ENCODE measurements at regions not wholly inside any gene's neighbourhood (a gene's known extent, or its start where the extent isn't known, plus 50 kb on each side); places are given as distances from the start of the nearest gene placed in this dataset.
"Not testable (repeated sequence)": the region's sequence is repeated elsewhere in the genome, so short reads cannot be mapped to it uniquely, and the experiment has no call there.

GRCh38 chr2:37802899-37803379, 122.1 kb upstream of the RMDN2 start:
- Mint-ChIP-seq H3K4me3 (no peak overlapping the region), H3K27me3 (no peaks in the 10 kb centered on the region), H3K4me1 (no peaks in the 10 kb centered on the region), H3K27ac (no peak overlapping the region), H3K36me3 (no peaks in the 10 kb centered on the region), H3K9me3 (peaks cover 11% of the 10 kb centered on the region)

GRCh38 chr2:37806004-37806403, 119.1 kb upstream of the RMDN2 start:
- H3K36me3 Mint-ChIP-seq, H3K4me1 Mint-ChIP-seq, H3K27me3 Mint-ChIP-seq, H3K27ac Mint-ChIP-seq, H3K4me3 Mint-ChIP-seq: not testable (repeated sequence)
- H3K9me3 Mint-ChIP-seq, result peaks cover 11% of the 10 kb centered on the region

- Mint-ChIP-seq H3K4me3 (no peak overlapping the region), H3K27me3 (no peaks in the 10 kb centered on the region), H3K4me1 (peaks cover 9% of the 10 kb centered on the region), H3K36me3 (no peaks in the 10 kb centered on the region), H3K9me3 (peaks cover 11% of the 10 kb centered on the region), H3K27ac (no peak overlapping the region)
These were observed 115.6 kb upstream of the RMDN2 start for GRCh38 chr2:37809525-37809924.

- H3K4me1 Mint-ChIP-seq, result peaks cover 9% of the 10 kb centered on the region
- no peaks in the 10 kb centered on the region for H3K36me3 Mint-ChIP-seq
- H3K27me3 Mint-ChIP-seq, result no peaks in the 10 kb centered on the region
- H3K9me3 Mint-ChIP-seq, result peaks cover 11% of the 10 kb centered on the region
- no peak overlapping the region for H3K4me3 Mint-ChIP-seq
- H3K27ac Mint-ChIP-seq, result no peak overlapping the region
These were observed 115.0 kb upstream of the RMDN2 start for GRCh38 chr2:37809931-37810570.

- no peaks in the 10 kb centered on the region for H3K36me3 Mint-ChIP-seq
- H3K27ac Mint-ChIP-seq, result no peak overlapping the region
- no peak overlapping the region for H3K4me3 Mint-ChIP-seq
- peaks cover 9% of the 10 kb centered on the region for H3K4me1 Mint-ChIP-seq
- H3K27me3 Mint-ChIP-seq, result no peaks in the 10 kb centered on the region
- H3K9me3 Mint-ChIP-seq, result peaks cover 2% of the 10 kb centered on the region
These were observed 112.7 kb upstream of the RMDN2 start for GRCh38 chr2:37812414-37812813.

GRCh38 chr2:37812941-37813730, 112.0 kb upstream of the RMDN2 start:
- no peak overlapping the region for H3K27ac Mint-ChIP-seq
- H3K4me3 Mint-ChIP-seq, result no peak overlapping the region
- H3K4me1 Mint-ChIP-seq, result peaks cover 9% of the 10 kb centered on the region
- H3K36me3 Mint-ChIP-seq, result no peaks in the 10 kb centered on the region
- H3K9me3 Mint-ChIP-seq, result no peaks in the 10 kb centered on the region
- no peaks in the 10 kb centered on the region for H3K27me3 Mint-ChIP-seq

GRCh38 chr2:37816036-37816435, 109.1 kb upstream of the RMDN2 start:
- Mint-ChIP-seq H3K27me3 (no peaks in the 10 kb centered on the region), H3K4me3 (no peak overlapping the region), H3K36me3 (no peaks in the 10 kb centered on the region), H3K9me3 (peaks cover 6% of the 10 kb centered on the region), H3K27ac (no peak overlapping the region), H3K4me1 (no peaks in the 10 kb centered on the region)

- H3K27ac Mint-ChIP-seq, result no peak overlapping the region
- peaks cover 6% of the 10 kb centered on the region for H3K9me3 Mint-ChIP-seq
- no peak overlapping the region for H3K4me3 Mint-ChIP-seq
- no peaks in the 10 kb centered on the region for H3K27me3 Mint-ChIP-seq
- H3K4me1 Mint-ChIP-seq, result no peaks in the 10 kb centered on the region
- H3K36me3 Mint-ChIP-seq, result no peaks in the 10 kb centered on the region
These were observed 108.4 kb upstream of the RMDN2 start for GRCh38 chr2:37816686-37817085.

- Mint-ChIP-seq H3K36me3 (no peaks in the 10 kb centered on the region), H3K4me1 (peaks cover 8% of the 10 kb centered on the region), H3K9me3 (peaks cover 6% of the 10 kb centered on the region), H3K27me3 (no peaks in the 10 kb centered on the region), H3K4me3 (no peak overlapping the region), H3K27ac (no peak overlapping the region)
These were observed 105.9 kb upstream of the RMDN2 start for GRCh38 chr2:37819186-37819585.

- Mint-ChIP-seq H3K36me3 (no peaks in the 10 kb centered on the region), H3K9me3 (peaks cover 6% of the 10 kb centered on the region), H3K4me1 (peaks cover 8% of the 10 kb centered on the region), H3K27ac (no peak overlapping the region), H3K27me3 (no peaks in the 10 kb centered on the region), H3K4me3 (no peak overlapping the region)
These were observed 104.6 kb upstream of the RMDN2 start for GRCh38 chr2:37820471-37820986.

- H3K4me3 Mint-ChIP-seq, result no peak overlapping the region
- peaks cover 4% of the 10 kb centered on the region for H3K9me3 Mint-ChIP-seq
- H3K4me1 Mint-ChIP-seq, result peaks cover 8% of the 10 kb centered on the region
- H3K27ac Mint-ChIP-seq, result no peak overlapping the region
- H3K36me3 Mint-ChIP-seq, result no peaks in the 10 kb centered on the region
- no peaks in the 10 kb centered on the region for H3K27me3 Mint-ChIP-seq
These were observed 99.5 kb upstream of the RMDN2 start for GRCh38 chr2:37825586-37825985.

GRCh38 chr2:37826611-37827010, 98.5 kb upstream of the RMDN2 start:
- H3K4me3 Mint-ChIP-seq, result no peak overlapping the region
- H3K4me1 Mint-ChIP-seq, result peaks cover 8% of the 10 kb centered on the region
- H3K27me3 Mint-ChIP-seq, result no peaks in the 10 kb centered on the region
- H3K36me3 Mint-ChIP-seq, result no peaks in the 10 kb centered on the region
- no peaks in the 10 kb centered on the region for H3K9me3 Mint-ChIP-seq
- no peak overlapping the region for H3K27ac Mint-ChIP-seq

GRCh38 chr2:37827455-37827854, 97.6 kb upstream of the RMDN2 start:
- peaks cover 10% of the 10 kb centered on the region for H3K4me1 Mint-ChIP-seq
- H3K27ac Mint-ChIP-seq, result no peak overlapping the region
- no peaks in the 10 kb centered on the region for H3K36me3 Mint-ChIP-seq
- no peak overlapping the region for H3K4me3 Mint-ChIP-seq
- no peaks in the 10 kb centered on the region for H3K9me3 Mint-ChIP-seq
- H3K27me3 Mint-ChIP-seq, result no peaks in the 10 kb centered on the region

GRCh38 chr2:37827911-37828511, 97.1 kb upstream of the RMDN2 start:
- H3K27me3 Mint-ChIP-seq, result no peaks in the 10 kb centered on the region
- H3K27ac Mint-ChIP-seq, result no peak overlapping the region
- H3K9me3 Mint-ChIP-seq, result no peaks in the 10 kb centered on the region
- no peaks in the 10 kb centered on the region for H3K36me3 Mint-ChIP-seq
- H3K4me1 Mint-ChIP-seq, result peaks cover 9% of the 10 kb centered on the region
- no peak overlapping the region for H3K4me3 Mint-ChIP-seq

- no peaks in the 10 kb centered on the region for H3K36me3 Mint-ChIP-seq
- H3K27me3 Mint-ChIP-seq, result no peaks in the 10 kb centered on the region
- no peak overlapping the region for H3K4me3 Mint-ChIP-seq
- no peaks in the 10 kb centered on the region for H3K9me3 Mint-ChIP-seq
- H3K4me1 Mint-ChIP-seq, result peaks cover 14% of the 10 kb centered on the region
- H3K27ac Mint-ChIP-seq, result no peak overlapping the region
These were observed 95.9 kb upstream of the RMDN2 start for GRCh38 chr2:37829202-37829601.
